ENCODE measurements at regions not wholly inside any gene's neighbourhood (a gene's known extent, or its start where the extent isn't known, plus 50 kb on each side); places are given as distances from the start of the nearest gene placed in this dataset.
A peak's percentile ranks its signal among the peaks of the same experiment; 100 is the strongest.

DNA sequence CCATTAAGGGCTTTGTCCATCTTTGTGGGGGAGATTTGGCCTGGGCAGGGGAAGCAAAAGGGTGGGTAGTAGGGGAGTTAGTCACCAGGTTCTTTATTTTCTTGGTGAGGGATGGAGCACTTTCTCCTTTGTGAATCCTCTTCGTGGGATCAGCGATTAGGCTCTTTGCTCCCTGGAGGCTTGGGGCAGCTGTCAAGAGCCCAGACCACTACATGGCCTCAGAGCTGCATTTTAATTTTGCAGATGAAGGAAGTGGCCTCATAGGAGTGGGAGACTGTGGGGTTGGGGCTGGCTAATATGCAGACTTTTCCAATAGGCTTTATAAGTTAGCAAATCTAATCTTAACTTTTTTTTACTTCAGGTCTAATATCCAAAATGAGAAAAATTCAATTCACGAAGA, 168.1 kb upstream of the DEFB112 start:
- DNase-seq (ENCODE audit: low spot score) = no peak

DNA sequence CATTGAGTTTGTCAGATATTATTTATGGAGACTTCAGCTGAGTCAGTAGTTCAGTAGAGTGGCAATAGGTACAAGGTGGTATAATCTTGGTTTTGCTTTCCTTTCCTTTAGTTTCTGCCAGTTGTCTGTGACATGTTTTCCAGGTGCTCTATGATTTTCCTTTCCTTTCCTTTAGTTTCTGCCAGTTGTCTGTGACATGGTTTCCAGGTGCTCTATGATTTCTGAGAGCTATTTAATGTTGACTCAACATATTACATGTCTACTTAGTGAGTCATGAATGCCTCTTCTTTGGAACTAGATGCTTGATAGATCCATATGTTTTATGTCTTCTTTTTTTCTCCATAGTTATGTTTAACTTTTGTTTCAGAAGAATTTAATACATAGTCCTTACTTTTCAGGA, 186.4 kb upstream of the DEFB112 start:
- DNase-seq (ENCODE audit: low spot score) = no peak

DNA sequence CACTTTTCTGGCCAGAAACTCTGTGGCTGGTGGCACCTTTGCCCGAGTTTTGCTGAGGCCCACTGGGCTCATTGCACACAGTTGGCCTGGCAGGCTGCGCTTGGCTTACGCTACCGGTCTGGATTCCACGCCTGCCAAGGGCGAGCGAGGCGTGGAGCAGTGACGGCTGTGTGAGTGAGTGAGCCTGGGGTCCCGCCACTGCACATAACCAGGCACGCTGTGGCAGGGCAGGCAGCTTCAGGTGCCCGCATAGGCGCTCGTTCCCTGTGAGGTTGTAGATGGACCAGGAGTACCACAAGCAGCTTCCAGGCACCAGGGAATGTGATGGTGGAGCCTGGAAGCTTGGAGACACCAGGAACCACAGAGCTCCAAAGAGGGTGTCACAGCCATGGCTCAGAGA, 190.1 kb upstream of the DEFB112 start:
- no peak for DNase-seq (ENCODE audit: low spot score)

DNA sequence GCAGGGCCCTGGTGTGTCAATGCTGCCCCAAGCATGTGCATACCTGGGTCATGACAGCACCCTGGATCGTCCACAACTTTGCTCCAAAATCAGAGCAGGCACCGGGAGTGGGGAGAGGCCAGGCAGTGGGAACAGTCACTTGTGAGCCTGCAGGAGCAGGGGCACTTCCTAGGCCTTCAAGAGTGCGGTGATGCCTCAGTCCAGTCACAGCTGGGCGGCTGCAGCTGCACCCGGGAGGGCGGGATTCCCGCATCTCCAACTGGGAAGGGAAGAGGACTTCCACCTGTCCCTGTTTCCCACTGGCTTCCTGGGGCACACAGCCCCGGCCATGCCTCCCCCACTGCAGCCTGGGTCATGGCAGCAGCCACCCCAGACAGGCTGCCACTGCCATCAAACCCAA, 191.3 kb upstream of the DEFB112 start:
- DNase-seq (ENCODE audit: low spot score) = no peak

DNA sequence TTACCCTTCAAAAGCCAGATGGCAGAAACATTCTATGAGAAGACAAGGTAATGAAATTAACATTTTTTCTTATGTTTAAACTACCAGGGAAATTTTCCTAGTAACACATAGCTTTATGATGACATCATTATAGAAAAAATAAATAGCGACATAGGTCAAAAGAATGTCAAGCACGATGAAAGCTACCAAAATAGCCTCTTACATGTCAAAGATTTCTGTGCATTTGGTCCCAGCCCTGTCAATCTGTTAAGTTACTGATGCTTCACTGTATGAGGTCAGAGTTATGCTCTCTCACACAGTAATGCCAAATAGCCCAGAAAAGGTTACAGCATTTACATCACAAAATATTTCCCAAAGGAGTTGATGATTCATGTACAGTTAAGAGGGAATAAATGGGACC, 199.8 kb upstream of the DEFB112 start:
- no peak for DNase-seq (ENCODE audit: low spot score)

DNA sequence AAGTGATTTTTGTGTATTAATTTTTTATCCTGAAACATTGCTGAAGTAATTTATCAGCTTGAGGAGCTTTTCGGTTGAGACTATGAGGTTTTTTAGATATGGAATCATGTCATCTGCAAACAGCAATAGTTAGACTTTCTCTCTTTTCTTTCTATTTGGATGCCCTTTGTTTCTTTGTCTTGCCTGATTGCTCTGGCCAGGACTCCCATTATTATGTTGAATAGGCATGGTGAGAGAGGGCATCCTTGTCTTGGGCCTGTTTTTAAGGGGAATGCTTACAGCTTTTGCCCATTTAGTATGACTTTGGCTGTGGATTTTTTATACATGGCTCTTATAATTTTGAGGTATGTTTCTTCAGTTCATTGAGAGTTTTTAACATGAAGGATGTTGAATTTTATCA, 207.6 kb upstream of the DEFB112 start:
- no peak for DNase-seq (ENCODE audit: low spot score)

DNA sequence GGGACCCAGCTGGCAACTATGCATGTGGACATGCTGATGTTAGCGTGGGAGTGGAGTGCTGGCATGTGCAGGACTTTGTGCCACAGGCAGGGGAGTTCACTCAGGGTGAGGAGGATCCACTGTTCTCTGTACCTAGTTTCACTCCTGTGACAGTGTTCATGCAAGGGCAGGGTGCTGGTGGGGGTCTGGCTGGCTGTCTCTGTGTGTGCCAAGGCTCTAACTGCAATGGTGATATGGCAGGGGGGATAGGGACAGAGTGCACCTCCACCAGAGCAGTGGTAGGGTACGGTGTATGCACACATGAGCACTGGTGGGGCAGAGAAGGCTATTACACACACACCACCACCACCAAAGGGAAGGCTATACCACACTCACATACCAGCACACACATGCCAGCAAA, 210.2 kb upstream of the DEFB112 start:
- no peak for DNase-seq (ENCODE audit: low spot score)

DNA sequence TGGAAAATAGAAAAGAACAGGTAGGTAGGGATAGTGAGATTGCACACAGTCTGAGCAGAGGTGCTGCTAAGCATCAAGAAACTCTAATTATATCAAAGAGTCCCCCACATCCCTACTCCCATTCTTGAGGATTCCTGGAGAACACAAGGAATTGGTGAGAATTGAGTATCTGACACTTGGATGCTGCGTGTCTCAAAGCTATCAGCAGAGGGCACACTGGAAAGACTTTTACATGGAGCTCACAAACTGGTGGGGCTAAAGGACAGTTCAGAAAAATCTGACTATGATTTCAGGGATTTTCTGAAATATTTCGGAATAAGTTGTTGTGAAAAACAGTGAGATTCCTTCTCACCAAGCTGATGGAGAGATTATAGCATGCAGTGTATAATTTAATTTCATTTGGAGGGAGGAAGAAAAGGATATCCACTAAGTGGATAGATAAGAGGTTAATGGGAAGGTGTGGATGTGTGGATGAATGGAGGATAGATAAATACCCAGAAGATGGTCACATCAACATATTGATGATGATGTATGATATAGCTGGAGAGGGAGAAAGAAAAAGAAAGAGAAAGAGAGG, 215.4 kb upstream of the DEFB112 start:
- DNase-seq (ENCODE audit: low spot score) = peak; percentile 36

DNA sequence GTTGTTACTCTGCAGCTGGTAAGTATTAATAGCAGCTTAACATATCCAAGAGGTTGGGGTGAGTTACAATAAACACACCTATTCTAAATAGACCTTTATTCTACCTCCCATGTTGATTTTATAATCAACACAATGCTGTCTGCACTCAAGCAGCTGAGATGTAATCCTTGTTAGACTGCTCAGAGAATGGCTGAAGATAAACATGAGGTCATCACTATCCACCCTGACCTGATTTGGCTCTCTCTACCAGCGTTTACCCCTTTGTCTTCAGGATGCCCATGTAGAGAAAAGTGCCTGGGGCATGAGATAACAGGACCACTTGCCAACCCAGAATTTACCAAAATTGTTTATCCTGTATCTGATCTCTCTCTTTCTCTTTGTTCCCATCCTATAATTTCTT, 220.7 kb upstream of the DEFB112 start:
- no peak for DNase-seq (ENCODE audit: low spot score)

DNA sequence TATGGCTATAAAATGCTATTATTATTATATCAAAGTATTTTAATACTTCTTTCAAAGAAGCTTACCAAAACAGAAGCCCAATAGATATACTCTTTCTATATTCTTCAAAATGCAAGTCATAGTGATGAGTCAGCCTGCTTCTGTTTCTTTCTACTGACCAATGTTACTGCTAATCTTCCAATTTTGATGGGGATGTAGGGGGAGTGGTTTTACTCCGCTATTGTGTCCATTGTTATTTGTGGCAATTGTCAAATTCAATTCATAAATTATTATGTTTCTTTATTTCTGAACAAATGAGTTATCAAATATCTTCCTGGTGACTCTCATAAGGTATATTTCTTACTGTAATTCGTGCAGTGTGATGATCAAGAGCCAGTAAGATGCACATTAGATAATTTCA, 221.5 kb upstream of the DEFB112 start:
- DNase-seq (ENCODE audit: low spot score) = no peak

DNA sequence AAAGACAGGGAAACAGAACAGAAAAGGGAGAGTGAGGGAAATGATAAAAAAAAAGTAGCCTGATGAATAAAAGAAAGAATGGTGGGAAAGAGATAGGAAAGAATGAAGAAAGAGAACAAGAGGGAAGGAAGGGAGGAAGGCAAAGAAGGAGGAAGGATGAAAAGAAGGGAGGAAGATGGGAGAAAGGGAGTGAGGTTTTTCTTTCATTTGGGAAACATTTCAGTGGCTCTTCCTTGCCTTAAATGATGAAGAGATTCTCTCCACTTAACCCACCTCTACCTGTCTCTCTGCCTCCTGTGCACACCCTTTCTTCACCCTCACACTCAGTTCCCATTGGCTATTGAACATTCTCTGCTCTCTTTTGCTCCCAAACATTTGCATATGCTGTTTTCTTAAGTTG, 222.1 kb upstream of the DEFB112 start:
- no peak for DNase-seq (ENCODE audit: low spot score)

DNA sequence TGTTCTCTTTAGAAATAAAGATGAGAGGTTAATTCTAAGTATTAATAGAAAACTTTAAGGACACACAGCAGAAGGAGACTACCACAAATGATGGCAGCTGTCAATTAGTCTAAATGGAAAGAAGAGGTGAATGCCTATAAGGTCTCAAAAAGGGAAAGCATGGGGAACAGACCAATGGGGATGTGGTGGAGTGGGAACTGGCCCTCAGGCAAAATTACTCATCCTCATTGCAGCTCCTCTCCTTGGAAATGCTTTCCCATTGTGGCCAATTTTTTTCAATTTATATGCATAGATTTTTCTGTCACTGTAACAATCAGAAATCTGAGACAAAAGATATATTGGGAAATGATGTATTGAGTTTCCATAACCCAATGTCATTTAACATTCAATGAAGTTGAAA, 222.9 kb upstream of the DEFB112 start:
- no peak for DNase-seq (ENCODE audit: low spot score)

DNA sequence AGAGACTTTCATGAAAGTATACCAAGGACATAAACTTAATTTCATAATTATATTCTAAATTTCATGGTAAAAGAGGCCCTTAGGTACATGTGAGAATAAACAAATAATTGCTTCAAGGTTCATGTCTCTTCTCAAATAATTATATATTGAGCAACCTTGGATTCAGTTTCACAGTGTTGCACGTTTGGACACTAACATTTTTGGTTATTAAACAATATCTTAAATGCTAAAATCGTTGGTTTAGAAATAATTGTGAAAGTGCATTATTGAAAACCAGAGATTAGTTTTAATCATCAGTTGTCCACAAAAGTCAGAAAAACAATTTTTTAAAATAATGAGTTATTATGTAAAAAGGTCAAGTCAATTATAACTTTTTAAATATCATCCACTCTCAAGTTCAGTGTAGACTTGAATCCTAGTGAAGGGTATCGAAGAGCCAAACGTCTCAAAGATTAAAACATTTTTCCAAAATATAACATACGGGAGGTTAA, 227.1 kb upstream of the DEFB112 start:
- DNase-seq (ENCODE audit: low spot score) = no peak

DNA sequence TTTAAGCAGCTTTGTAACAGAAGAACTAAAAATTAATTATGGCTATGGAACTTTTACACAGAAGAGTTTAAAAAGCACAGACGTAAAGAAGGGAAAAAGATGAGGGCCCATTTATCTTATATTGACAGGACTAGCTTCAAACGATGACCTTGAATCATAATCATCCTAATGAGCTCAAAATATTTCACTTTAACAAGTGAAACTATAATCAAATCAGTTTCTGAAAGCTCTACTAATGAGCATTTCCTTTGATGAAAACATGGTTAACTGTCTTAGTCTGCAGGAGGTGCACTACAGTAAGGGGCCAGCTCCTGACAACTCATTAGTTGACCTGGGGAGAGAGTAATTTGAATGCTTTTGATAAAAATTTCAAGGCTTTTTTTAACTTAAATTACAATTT, 228.0 kb upstream of the DEFB112 start:
- no peak for DNase-seq (ENCODE audit: low spot score)

DNA sequence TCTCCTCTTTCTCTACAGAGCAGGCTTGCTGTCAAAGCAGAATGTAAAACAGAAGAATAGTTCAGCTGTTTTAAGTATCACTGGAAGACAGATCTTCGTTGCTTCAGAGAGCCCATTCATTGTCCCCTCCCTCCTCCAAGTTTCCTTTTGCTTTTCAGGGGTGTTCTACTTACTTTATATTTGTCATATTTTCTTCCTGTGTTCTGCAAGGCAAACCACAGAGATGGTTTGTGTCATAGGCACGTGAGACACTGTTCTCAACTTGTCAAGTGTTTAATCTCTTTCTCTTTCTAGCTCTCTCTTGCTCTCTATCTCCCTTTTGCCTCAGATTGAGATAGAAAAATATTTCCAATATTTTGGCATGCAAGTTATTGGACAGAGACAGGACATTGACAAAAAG, 228.9 kb upstream of the DEFB112 start:
- no peak for DNase-seq (ENCODE audit: low spot score)

DNA sequence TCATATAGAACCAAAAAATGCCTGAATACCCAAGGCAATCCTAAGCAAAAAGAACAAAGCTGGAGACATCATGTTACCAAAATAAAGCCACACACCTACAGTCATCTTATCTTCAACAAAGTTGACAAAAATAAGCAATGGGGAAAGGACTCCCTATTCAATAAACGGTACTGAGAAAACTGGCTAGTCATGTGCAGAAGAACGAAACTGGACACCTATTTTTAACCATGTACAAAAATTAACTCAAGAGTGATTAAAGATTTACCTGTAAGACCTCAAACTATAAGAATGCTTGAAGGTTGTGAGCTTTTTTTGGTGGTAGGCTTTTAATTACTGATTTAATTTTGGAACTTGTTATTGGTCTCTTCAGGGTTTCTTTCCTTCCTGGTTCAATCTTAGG, 236.0 kb upstream of the DEFB112 start:
- DNase-seq (ENCODE audit: low spot score) = no peak

DNA sequence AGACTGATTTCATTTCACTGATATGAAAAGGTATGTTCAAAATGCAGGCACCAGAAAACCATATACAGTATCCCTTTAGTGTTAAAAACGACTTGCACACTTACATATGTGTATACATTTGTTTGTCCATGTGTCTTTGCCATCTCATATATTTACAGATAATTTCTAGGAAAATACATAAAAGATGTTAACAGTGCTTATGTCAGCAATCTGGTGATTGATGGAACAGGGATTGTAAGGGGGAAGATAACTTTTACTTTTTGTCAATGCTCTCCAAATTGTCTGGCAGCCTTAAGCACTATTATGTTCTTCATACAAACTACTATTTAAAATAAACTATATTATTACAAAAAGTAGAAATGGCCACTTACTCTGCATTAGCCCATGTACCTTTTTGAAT, 238.5 kb upstream of the DEFB112 start:
- no peak for DNase-seq (ENCODE audit: low spot score)

DNA sequence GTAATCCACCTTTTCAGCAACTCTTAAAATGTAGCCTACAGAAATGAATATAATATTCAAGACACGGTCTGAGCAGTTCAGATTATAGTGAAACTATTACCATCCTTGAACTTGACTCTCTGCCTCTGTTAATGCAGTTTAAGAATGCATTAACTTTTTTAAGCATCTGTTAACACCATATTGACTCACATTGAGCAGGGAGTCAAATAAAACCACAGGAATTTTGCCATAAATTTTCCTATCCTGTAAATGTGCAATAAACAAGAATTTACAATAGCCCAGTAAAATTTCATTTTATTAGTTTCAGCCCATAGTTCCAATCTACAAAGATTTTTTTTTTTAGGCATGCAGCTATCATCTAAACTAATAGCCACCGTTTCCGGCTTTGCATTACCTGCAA, 239.2 kb upstream of the DEFB112 start:
- DNase-seq (ENCODE audit: low spot score) = no peak

DNA sequence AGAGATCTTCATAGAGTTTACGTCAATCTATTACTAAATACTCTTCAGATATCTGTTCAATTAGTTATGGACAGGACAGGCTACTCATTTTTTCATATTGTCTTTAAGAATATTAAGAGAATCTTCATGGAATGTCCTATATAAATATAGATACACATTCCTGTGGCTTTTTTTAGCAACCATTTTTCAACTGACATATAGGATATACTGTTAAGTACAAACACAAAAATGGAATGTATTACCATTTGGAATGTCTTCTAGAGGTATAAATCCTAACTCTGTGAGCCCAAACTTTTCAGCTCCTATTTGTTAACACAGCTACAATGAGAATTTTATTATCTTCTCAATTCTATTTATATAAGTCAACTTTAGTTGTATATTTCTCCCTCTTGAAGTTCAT, 239.6 kb upstream of the DEFB112 start:
- no peak for DNase-seq (ENCODE audit: low spot score)

DNA sequence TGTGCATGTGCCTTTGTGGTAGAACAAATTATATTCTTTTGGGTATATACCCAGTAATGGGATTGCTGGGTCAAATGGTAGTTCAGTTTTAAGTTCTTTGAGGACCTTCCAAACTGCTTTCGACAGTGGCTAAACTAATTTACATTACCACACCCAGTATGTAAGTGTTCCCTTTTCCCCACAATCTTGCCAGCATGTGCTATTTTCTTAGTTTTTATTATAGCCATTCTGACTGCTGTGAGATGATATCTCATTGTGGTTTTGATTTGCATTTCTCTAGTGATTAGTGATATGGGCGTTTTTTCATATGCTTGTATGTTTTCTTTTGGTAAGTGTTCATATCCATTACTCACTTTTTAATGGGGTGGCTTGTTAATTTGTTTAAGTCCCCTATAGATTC, 251.6 kb upstream of the DEFB112 start:
- DNase-seq (ENCODE audit: low spot score) = no peak

DNA sequence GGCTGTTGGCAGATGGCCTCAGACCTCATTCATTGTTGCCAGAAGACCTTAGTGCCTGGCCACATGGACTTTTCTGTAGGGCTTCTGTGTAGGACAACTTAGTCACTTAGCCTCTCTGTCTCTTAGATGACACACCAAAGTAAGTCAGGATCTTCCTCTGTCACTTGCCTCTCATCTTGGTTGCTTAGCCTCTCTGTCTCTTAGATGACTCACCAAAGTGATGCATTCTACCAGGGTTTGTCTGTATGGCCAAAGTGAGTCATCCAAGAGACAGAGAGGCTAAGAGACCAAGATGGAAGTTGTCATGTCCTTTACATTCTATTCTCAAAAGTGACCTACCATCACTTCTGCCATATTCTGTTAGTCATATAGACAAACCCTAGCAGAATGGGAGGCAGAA, 255.9 kb upstream of the DEFB112 start:
- no peak for DNase-seq (ENCODE audit: low spot score)

DNA sequence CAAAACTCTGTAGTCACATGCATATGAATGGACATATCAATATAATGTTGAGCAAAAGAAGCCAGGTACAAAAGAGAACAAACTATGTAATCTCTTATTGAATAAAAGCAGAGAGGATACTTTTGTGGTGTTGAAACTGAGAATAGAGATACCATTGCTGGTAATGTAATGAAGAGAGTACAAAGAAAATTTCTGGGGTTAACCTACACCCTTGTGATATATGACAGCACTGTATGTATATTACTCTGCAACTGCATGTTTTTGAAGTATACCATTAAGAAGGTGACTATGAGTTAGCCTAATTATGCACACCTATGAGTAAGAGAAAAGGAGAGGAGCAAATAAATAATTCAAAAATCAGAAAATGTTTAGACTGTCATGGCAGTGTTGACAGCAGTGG, 268.8 kb upstream of the DEFB112 start:
- DNase-seq (ENCODE audit: low spot score) = no peak

DNA sequence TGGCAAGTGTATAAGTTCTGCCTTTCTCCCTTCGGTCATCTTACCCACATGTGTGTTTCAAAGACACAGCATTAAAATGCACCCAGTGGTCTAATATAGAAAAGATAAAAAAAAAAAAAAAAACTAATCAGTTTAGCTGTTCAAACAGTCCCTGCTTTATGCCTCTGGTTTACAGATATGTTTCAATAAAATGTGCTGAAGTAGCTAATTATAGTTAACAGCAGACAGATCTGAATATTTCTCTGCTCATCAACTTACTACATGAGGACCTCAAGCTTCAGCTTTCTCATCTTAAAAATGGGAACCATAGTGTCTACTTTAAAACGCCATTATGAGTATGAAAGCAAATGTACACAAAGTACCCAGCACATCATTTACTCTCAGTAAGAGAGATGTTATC, 280.6 kb upstream of the DEFB112 start:
- DNase-seq (ENCODE audit: low spot score) = no peak

DNA sequence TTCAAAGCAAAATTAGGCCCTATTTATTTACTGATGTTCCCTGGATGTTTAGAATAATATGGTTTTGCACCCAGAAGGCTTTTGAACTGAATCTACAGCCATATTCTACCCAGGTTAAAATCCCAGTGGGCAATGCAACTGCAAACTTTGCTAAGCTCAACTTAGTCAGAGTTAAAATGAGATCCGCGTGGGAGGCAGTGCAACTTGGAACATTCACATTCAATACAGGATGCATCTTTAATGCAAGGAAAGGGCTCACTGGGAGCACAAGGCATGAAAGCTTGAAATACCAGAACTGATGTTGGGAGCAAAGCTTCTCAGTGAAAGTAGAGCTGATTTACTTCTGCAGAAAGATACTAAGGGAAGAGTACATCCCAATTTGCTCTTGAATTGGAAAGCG, 281.2 kb upstream of the DEFB112 start:
- DNase-seq (ENCODE audit: low spot score) = no peak

DNA sequence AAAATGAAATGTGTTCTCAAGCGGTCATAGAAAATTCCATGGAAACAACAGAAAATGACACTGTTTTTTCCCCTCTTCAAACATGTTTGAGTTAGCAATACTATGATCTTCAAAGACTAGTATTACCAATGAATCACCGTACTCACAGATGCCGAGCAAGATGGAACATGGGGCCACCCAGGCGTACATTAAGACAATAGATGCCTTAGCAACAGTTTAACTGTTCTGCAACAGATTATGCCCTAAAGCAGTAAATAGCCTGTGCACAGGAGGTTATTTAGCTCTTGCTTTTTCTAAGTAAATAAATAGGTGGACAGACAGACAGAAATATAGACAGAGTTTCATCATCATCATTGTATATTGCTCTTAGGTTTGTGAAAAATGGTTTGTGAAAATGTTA, 284.0 kb upstream of the DEFB112 start:
- DNase-seq (ENCODE audit: low spot score) = no peak
